A549 (cell line): ENCODE measurements at regions not wholly inside any gene's neighbourhood (a gene's known extent, or its start where the extent isn't known, plus 50 kb on each side); places are given as distances from the start of the nearest gene placed in this dataset.
"Not testable (repeated sequence)": the region's sequence is repeated elsewhere in the genome, so short reads cannot be mapped to it uniquely, and the experiment has no call there.

Source experiments
- ATAC-seq, 2 experiments: fragments of 200-7000 bp in 1 of 2; fragments of >200 bp in 1 of 2; cut with Nextera tagmentation in 1 of 2; cut with Tn5 transposase in 1 of 2; 3 replicates each; pipeline versions ENCODE4 v1.8.0 to v1.9.1; 2018 to 2020; ENCODE audit warnings: mild to moderate bottlenecking in 1 of 2, moderate library complexity in 1 of 2
- CTCF ChIA-PET: fragments of 300-600 bp; sonication (Branson Sonifier 250); formaldehyde crosslinking; extraction: SDS; loops from one replicate; lab custom pipeline; 2021; ENCODE audit warnings: antibody characterized with exemption, inconsistent platforms; lab: Yijun Ruan, JAX
- POLR2A ChIA-PET: fragments of 350-600 bp; formaldehyde crosslinking; extraction: SDS; loops from one replicate; lab custom pipeline; 2021; ENCODE audit warnings: antibody characterized with exemption, inconsistent platforms; lab: Yijun Ruan, JAX
- DNase-seq, 2 experiments: peaks; one replicate each; pipeline versions ENCODE4 v3.0.0 to v3.0.0-alpha.2; 2011 to 2016; ENCODE audit warnings: low read depth in 1 of 2, low spot score in 1 of 2
- FAIRE-seq: peaks from 2 replicates; lab custom pipeline; 2011; peaks lifted over from hg19 to GRCh38; lab: Jason Lieb, UNC
- H3K27ac ChIP-seq, 2 experiments: fragments of >200 bp; sonication (Bioruptor Twin); formaldehyde crosslinking; 3 replicates each; pipeline ENCODE4 v1.5.1; 2016 to 2017
- H3K4me1 ChIP-seq: fragments of >200 bp; sonication (Bioruptor Twin); formaldehyde crosslinking; 3 replicates; pipeline ENCODE4 v1.6.1; 2016
- H3K4me2 ChIP-seq: fragments of >200 bp; sonication (Bioruptor Twin); formaldehyde crosslinking; 3 replicates; pipeline ENCODE4 v1.6.1; 2016
- H3K4me3 ChIP-seq: fragments of >200 bp; sonication (Bioruptor Twin); formaldehyde crosslinking; 3 replicates; pipeline ENCODE4 v1.5.1; 2016
- H3K9me3 ChIP-seq: fragments of >200 bp; sonication (Bioruptor Twin); formaldehyde crosslinking; 3 replicates; pipeline ENCODE4 v1.6.1; 2016
- BHLHE40 ChIP-seq: IDR thresholded peaks from 2 replicates; pipeline ENCODE4 v1.6.1; 2012; ENCODE audit warnings: low read depth, low read length, inconsistent platforms
- CBX8 ChIP-seq: fragments of 200-600 bp; sonication (generic); IDR thresholded peaks from 2 replicates; pipeline ENCODE4 v1.6.1; 2016
- CTCF ChIP-seq: fragments of >200 bp; sonication (Bioruptor Twin); formaldehyde crosslinking; IDR thresholded peaks from 3 replicates; pipeline ENCODE4 v1.5.1; 2016
- FOXS1 ChIP-seq: fragments of 250-450 bp; sonication (Bioruptor Pico); IDR thresholded peaks from 2 replicates; pipeline ENCODE4 v1.5.0; 2020; ENCODE audit warnings: mild to moderate bottlenecking, moderate library complexity
- GATA3 ChIP-seq: IDR thresholded peaks from 2 replicates; pipeline ENCODE4 v1.6.1; 2012; ENCODE audit warnings: borderline replicate concordance
- HMGXB4 ChIP-seq: fragments of 250-450 bp; sonication (Bioruptor Pico); IDR thresholded peaks from 2 replicates; pipeline ENCODE4 v1.5.0; 2021; ENCODE audit warnings: mild to moderate bottlenecking, moderate library complexity, borderline replicate concordance
- JUN ChIP-seq, 2 experiments: fragments of >200 bp; sonication (Bioruptor Twin); formaldehyde crosslinking; IDR thresholded peaks; 2 replicates in 1 of 2; 3 replicates in 1 of 2; pipeline ENCODE4 v1.6.1; 2016 to 2017
- JUNB ChIP-seq: fragments of >200 bp; sonication (Bioruptor Twin); formaldehyde crosslinking; IDR thresholded peaks from 2 replicates; pipeline ENCODE4 v1.6.1; 2016
- MAZ ChIP-seq: fragments of 150-350 bp; IDR thresholded peaks from 2 replicates; pipeline ENCODE4 v1.6.1; 2014; ENCODE audit warnings: antibody characterized with exemption, low read depth, low read length, borderline replicate concordance
- MYC ChIP-seq: IDR thresholded peaks from 2 replicates; pipeline ENCODE4 v1.6.1; 2012; ENCODE audit warnings: mild to moderate bottlenecking, inconsistent platforms, low read length, improper control_type of control experiment, borderline replicate concordance
- NPAS2 ChIP-seq: fragments of 250-450 bp; sonication (Bioruptor Pico); IDR thresholded peaks from 2 replicates; pipeline ENCODE4 v1.8.0; 2022; ENCODE audit warnings: mild to moderate bottlenecking, moderate library complexity, borderline replicate concordance
- PBX3 ChIP-seq: IDR thresholded peaks from 2 replicates; pipeline ENCODE4 v1.6.1; 2012
- RCOR1 ChIP-seq: fragments of 150-350 bp; IDR thresholded peaks from 2 replicates; pipeline ENCODE4 v1.6.1; 2014; ENCODE audit warnings: antibody characterized with exemption, low read length, low read depth
- SMC3 ChIP-seq: fragments of >200 bp; sonication (Bioruptor Twin); formaldehyde crosslinking; IDR thresholded peaks from 3 replicates; pipeline ENCODE4 v1.6.1; 2018; ENCODE audit warnings: inconsistent platforms
- SREBF2 ChIP-seq: fragments of 450-650 bp; IDR thresholded peaks from 2 replicates; pipeline ENCODE4 v1.6.1; 2014; ENCODE audit warnings: mild to moderate bottlenecking, moderate library complexity
- TFCP2L1 ChIP-seq: fragments of 250-450 bp; sonication (Bioruptor Pico); IDR thresholded peaks from 2 replicates; pipeline ENCODE4 v1.5.0; 2021; ENCODE audit warnings: mild to moderate bottlenecking
- ZFP36 ChIP-seq: fragments of 450-650 bp; IDR thresholded peaks from 2 replicates; pipeline ENCODE4 v1.6.1; 2014; ENCODE audit warnings: borderline replicate concordance; ENCODE audit not compliant: partially characterized antibody
- ZNF302 ChIP-seq: fragments of 250-450 bp; sonication (Bioruptor Pico); IDR thresholded peaks from 2 replicates; pipeline ENCODE4 v1.9.0; 2021; ENCODE audit warnings: inconsistent platforms, mild to moderate bottlenecking, moderate library complexity
- WGBS: methylation state at CpG from one replicate; pipeline ENCODE4 v1.1.6; 2017; ENCODE audit errors: missing lambda C conversion rate; 5-methylcytosine and 5-hydroxymethylcytosine counted together

GRCh38 chr2:130251535-130251872, 53.3 kb upstream of the TUBA3E start:
- ATAC-seq (no peak), DNase-seq (no peak), FAIRE-seq (no peak)
- H3K9me3 ChIP-seq: no peaks in the 10 kb centered on the region
- POLR2A ChIA-PET: no interaction called here
- H3K27ac ChIP-seq: no peak overlapping the region
- TF ChIP-seq CTCF: no peak
- TF ChIP-seq ZNF302 (CRISPR knock-in tag): no peak
- no peak for TF ChIP-seq BHLHE40
- no peak for TF ChIP-seq NPAS2
- TF ChIP-seq TFCP2L1 (CRISPR knock-in tag): no peak
- no peak for TF ChIP-seq CBX8
- no peak for TF ChIP-seq GATA3
- TF ChIP-seq ZFP36: no peak
- no peak for TF ChIP-seq PBX3
- no peak for TF ChIP-seq RCOR1
- no peak for TF ChIP-seq SREBF2
- TF ChIP-seq MYC: no peak
- no peak for TF ChIP-seq SMC3
- TF ChIP-seq FOXS1 (CRISPR knock-in tag): no peak
- TF ChIP-seq JUNB: no peak
- no peak for TF ChIP-seq HMGXB4
- TF ChIP-seq MAZ: no peak
- no peak for TF ChIP-seq JUN (IDR thresholded peaks at IDR 0.05)
- no peak overlapping the region for H3K4me2 ChIP-seq
- no CpG with 5 or more reads among the region's 3 CpGs for WGBS
- no peak overlapping the region for H3K4me3 ChIP-seq
- CTCF ChIA-PET: interaction anchor here (3.3 kb wide), 1 partner anchor 71 kb away, joined by 10 read pairs; the partner anchor contains the start of gene SMPD4
- H3K4me1 ChIP-seq: no peaks in the 10 kb centered on the region

GRCh38 chr2:130248355-130248754, 50.1 kb upstream of the TUBA3E start:
- H3K27ac ChIP-seq, ATAC-seq, POLR2A ChIA-PET, CTCF ChIA-PET, FAIRE-seq, H3K9me3 ChIP-seq, H3K4me3 ChIP-seq, DNase-seq, H3K4me1 ChIP-seq, H3K4me2 ChIP-seq: not testable (repeated sequence)
- WGBS: 85% methylated on average over 7 of the region's 13 CpGs
